ENCODE measurements at regions not wholly inside any gene's neighbourhood (a gene's known extent, or its start where the extent isn't known, plus 50 kb on each side); places are given as distances from the start of the nearest gene placed in this dataset.
"Not testable (repeated sequence)": the region's sequence is repeated elsewhere in the genome, so short reads cannot be mapped to it uniquely, and the experiment has no call there.

DNA sequence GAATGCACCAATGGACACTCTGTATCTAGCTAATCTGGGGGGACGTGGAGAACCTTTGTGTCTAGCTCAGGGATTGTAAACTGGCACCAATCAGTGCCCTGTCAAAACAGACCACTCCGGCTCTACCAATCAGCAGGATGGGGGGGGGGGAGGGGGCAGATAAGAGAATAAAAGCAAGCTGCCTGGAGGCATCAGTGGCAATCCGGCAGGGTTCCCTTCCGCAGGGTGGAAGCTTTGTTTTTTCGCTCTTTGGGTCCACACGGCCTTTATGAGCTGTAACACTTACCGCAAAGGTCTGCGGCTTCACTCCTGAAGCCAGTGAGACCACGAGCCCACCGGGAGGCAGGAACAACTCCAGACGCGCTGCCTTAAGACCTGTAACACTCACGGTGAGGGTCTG is 827.1 kb downstream of the PLOD2 start:
- DNase-seq = no peak

DNA sequence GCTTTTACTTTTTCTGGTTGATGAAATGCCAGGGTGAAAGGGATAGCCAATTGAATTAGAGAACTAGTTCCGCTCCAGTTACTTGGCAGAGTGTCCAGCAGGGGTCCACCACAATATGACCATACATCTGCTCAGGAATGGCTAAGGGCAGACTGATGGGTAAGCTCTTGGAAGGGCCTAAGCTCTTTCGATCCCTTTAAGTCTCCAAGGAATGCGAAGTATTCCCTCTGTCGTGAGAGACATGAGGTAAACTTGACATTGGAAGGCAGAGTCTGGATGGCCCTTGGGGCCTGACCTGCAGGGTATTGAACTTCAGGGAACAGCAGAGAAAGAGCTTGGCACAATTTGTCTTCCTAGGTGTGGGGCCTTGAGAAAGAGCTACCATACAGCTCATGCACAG is 805.8 kb downstream of the PLOD2 start:
- no peak for DNase-seq

DNA sequence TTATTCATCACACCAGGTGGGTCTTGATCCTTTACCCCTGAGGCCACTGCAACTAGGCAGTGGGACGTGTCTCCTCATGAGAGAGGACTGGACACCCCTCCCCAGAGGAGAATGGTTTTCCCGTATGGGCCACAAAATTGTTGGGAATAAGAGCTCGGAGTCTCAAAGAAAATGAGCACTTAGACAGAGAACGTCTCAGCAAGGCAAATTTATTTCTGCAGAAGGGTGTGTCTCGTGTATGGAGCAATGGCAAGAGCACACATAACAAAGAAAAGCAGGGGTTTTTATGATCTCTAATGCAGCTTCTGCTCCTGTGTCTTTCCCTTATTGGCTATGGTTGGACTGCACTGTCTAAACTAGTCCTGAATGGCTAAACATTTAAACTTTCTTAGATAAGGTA is 803.5 kb downstream of the PLOD2 start:
- DNase-seq = no peak

DNA sequence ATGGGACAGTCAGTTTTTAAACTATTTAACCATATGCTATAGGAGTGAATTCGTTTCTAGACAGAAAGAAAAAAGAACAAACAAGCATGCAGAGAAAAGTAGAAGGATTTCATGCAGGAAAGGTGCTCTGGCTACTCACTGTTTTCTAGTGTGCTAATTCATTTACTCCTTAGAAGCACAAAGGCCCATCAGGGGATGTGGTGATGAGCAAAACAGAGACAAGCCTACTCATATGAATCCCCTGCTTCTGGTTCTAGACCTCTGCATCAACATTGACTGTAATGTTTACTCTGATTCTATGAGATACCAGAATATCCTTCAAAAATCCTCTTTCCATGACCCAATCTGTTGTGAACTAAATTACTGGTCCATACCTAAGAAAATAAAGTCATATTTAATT is 801.9 kb downstream of the PLOD2 start:
- no peak for DNase-seq

DNA sequence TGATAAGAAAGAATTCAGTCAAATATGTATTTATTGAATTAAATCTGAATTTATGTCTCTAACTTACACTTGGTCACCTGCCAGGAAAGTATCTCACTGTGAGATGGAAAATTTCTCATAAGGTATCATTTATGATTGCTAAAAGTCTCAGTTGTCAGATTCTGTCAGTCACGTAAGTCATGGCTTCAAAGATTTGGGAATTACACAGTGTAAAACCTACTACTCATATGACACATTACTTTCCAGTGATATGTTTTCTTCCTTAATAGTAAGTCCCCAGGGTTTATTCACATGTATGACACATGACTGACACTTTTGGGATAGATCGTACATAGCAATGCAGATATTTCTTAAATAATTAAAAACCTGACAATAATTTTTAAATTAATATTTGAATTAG is 792.2 kb downstream of the PLOD2 start:
- no peak for DNase-seq

DNA sequence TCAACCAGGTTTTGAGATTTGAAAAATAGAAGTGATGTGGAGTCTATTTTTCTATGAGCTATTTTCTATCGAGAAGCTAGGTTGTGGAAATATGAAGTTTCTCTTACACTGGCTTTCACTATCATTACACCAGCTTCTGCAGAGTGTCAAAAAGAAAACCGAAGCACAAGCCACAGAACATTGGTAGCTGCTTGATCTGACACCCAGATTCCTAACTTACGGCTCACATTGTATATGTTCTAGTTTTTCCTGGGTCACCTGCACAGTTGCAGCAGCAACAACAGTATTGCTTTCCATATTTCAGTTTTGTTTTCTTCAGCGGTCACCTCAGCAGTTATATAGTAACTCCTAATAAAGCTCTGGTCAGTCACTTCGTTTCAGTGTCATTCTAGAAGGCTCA is 790.1 kb downstream of the PLOD2 start:
- DNase-seq = no peak

- no peak for DNase-seq
Observed at GRCh38 chr3:145377301-145377700, 783.7 kb downstream of the PLOD2 start.

DNA sequence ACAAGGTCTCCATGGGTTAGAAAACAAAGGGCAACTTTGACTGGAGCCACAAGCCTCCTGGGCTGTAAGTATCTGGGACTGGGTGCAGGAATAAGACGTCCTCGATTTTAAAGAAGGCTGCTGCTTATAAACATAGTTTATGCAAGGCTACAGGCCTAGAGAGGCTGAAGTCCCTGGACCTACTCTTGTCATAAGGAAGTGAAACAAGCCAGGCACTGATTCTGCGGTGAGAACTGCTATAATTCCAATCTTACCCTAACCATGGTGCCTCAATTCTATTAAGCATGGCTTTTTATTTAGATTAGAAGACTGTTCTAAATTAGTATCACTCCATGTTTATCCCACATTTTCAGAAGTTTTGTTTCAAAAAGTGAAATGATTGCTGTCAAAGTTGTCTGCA is 777.6 kb downstream of the PLOD2 start:
- no peak for DNase-seq

DNA sequence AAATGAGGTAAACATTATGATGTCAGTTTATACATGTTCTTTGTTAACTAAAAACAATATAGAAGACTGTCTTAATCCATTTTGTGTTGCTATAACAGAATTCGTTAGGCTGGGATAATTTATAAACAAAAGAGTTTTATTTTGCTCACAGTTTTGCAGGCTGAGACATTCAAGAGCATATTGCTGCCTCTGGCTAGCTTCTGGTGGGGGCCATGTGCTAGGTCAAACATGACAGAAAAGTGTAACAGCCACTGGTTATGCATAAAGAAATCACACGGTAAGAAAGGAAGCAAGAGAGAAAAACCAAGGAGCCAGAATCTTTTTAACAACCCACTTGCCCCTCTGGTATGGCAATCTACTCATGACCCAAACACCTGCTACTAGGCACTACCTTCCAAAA is 776.7 kb downstream of the PLOD2 start:
- DNase-seq = no peak

DNA sequence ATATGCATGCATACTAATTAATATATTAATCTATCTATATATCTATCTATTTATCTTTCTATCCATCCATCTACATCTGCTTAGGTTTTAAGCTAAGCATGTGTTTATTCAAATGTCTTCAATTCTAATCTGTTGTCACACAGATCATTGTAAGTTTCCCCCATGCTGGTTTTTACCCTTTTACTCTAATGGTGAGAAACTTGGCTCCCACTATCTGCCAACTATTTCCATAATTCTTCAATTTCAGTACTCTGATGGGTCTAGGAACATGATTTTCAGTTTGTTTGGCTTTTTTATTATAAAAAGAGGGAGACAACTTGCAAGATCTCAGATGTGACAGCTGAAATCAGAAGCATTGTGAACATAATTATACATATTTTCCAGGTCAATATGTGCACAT is 773.8 kb downstream of the PLOD2 start:
- no peak for DNase-seq

DNA sequence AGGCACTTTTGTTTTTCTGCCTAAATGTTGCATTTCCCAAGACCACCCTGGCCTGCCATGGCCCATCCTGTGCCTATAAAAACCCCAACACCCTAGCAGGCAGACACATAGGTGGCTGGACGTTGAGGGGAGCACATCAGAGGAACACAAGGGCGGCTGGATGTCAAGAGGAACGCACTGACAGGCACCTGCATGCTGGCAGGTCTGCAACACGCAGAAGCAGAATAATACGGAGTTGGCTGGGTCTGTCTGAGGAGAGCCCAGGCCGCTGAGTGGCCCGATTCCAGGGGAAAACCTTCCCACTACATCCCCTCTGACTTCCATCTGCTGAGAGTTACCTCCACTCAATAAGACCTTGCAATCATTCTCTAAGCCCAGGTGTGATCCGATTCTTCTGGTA is 765.6 kb downstream of the PLOD2 start:
- no peak for DNase-seq

- no peak for DNase-seq
Observed at GRCh38 chr3:145411605-145412004, 749.4 kb downstream of the PLOD2 start.

GRCh38 chr3:145417678-145418077 is 743.3 kb downstream of the PLOD2 start:
- no peak for DNase-seq

DNA sequence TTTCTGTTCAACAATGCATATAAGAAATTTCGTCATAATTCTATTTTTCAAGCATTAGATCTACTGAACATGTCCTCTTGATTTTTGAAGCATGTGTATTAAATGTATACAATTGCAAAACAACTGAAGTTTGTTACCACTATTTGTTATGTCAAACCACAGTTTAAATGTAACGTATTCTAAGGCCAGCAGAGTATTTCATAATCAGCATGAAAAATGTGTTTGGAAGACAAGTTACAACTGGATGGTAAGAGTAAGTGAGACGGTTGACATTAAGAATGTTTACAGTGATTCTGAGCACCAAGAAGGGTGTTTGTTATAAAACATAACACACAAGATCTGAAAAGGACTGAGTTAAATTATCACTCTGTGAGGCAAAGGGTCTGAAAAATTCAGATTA is 738.4 kb downstream of the PLOD2 start:
- no peak for DNase-seq

GRCh38 chr3:145427355-145427754 is 733.6 kb downstream of the PLOD2 start:
- DNase-seq = no peak

DNA sequence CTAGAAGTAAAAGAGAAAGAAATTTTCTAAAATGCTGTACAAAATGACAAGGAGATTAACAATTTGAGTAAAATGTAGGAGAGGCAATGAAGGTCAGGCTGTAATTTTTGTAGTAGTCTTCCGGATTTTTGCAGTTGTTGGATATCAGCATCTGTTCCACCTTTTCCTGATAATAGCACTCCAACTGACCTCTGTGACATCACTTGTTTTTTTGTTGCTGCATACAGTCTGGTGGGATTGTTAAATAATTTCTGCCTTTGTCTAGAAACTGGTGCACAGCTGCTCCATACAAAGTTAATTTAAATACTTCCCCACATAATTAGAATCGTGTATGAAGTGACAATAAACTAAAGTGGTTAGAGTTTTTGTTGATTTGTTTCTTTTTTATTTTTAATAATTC is 731.4 kb downstream of the PLOD2 start:
- DNase-seq = no peak

GRCh38 chr3:145448436-145448835 is 712.5 kb downstream of the PLOD2 start:
- DNase-seq = no peak

GRCh38 chr3:145450018-145450682 is 710.8 kb downstream of the PLOD2 start:
- no peak for DNase-seq

- DNase-seq = no peak
Observed at GRCh38 chr3:145457825-145458552, 703.0 kb downstream of the PLOD2 start.

DNA sequence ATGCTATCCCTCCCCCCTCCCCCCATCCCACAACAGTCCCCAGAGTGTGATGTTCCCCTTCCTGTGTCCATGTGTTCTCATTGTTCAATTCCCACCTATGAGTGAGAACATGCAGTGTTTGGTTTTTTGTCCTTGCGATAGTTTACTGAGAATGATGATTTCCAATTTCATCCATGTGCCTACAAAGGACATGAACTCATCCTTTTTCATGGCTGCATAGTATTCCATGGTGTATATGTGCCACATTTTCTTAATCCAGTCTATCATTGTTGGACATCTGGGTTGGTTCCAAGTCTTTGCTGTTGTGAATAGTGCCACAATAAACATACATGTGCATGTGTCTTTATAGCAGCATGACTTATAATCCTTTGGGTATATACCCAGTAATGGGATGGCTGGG is 701.3 kb downstream of the PLOD2 start:
- not testable (repeated sequence) for DNase-seq

GRCh38 chr3:145471976-145472375 is 689.0 kb downstream of the PLOD2 start:
- DNase-seq = no peak

GRCh38 chr3:145482735-145483134 is 678.2 kb downstream of the PLOD2 start:
- not testable (repeated sequence) for DNase-seq

GRCh38 chr3:145483992-145484391 is 677.0 kb downstream of the PLOD2 start:
- DNase-seq = no peak

DNA sequence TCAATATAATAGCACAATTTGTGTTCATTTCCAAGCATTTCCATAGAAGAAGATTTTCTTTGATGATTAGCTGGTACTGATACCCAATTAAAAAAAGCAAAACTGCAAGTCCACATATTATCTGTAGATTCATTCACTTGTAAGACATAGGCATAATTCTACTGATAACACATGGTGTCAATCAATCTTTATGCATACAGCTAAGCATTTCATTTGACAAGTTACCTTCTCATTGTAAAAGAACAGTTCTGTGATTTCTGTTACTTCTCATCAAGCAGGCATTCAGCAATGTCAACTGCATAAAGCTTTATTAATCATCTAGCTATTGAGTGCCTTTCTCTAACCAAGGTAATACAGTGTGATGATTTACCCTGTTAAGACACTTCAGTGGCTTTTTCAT is 672.0 kb downstream of the PLOD2 start:
- DNase-seq = no peak

Measured in SW 1271 (cell line).